ENCODE measurements at regions not wholly inside any gene's neighbourhood (a gene's known extent, or its start where the extent isn't known, plus 50 kb on each side); places are given as distances from the start of the nearest gene placed in this dataset.

GRCh38 chr10:130301021-130301892 lies 165.1 kb downstream of the GLRX3 start:
- Histone ChIP-seq H2AFZ (ENCODE audit: low read depth) (peak overlapping the region; percentile 42; the same call in 1 of the 2 replicates), H3K4me3 (IDR thresholded peaks at IDR 0.05; ENCODE audit: insufficient read depth, low read depth, low read length) (no peak overlapping the region), H4K20me1 (ENCODE audit: insufficient read depth) (no peaks in the 10 kb centered on the region), H3K9ac (no peak overlapping the region), H3K4me2 (peak overlapping the region; percentile 21; the same call in 1 of the 2 replicates), H3K27ac (peak overlapping the region; percentile 24; the same call in 1 of the 2 replicates), H3K27me3 (ENCODE audit: insufficient read depth, low read depth) (no peaks in the 10 kb centered on the region), H3K4me1 (ENCODE audit: low read depth, poor library complexity, severe bottlenecking) (no peaks in the 10 kb centered on the region), H3K36me3 (ENCODE audit: insufficient read depth) (no peaks in the 10 kb centered on the region), H3K79me2 (ENCODE audit: insufficient read depth, low read depth) (no peaks in the 10 kb centered on the region)
- no peak for TF ChIP-seq CTCF (conservative IDR thresholded peaks at IDR 0.05; ENCODE audit: low read depth, low read length)

GRCh38 chr10:130326954-130327353 lies 190.8 kb downstream of the GLRX3 start:
- Histone ChIP-seq H3K9ac (no peak overlapping the region), H3K27me3 (ENCODE audit: insufficient read depth, low read depth) (peaks cover 2% of the 10 kb centered on the region; the same call in 1 of the 2 replicates), H3K36me3 (ENCODE audit: insufficient read depth) (no peaks in the 10 kb centered on the region), H3K79me2 (ENCODE audit: insufficient read depth, low read depth) (no peaks in the 10 kb centered on the region), H3K27ac (no peak overlapping the region), H4K20me1 (ENCODE audit: insufficient read depth) (no peaks in the 10 kb centered on the region), H2AFZ (ENCODE audit: low read depth) (no peak overlapping the region), H3K4me1 (ENCODE audit: low read depth, poor library complexity, severe bottlenecking) (no peaks in the 10 kb centered on the region), H3K4me3 (IDR thresholded peaks at IDR 0.05; ENCODE audit: insufficient read depth, low read depth, low read length) (no peak overlapping the region), H3K4me2 (no peak overlapping the region)
- no peak for TF ChIP-seq CTCF (conservative IDR thresholded peaks at IDR 0.05; ENCODE audit: low read depth, low read length)

GRCh38 chr10:130329792-130330191 lies 193.6 kb downstream of the GLRX3 start:
- Histone ChIP-seq H3K36me3 (ENCODE audit: insufficient read depth) (no peaks in the 10 kb centered on the region), H3K9ac (no peak overlapping the region), H3K27ac (no peak overlapping the region), H3K4me2 (no peak overlapping the region), H3K27me3 (ENCODE audit: insufficient read depth, low read depth) (peaks cover 5% of the 10 kb centered on the region; the same call in 1 of the 2 replicates), H3K79me2 (ENCODE audit: insufficient read depth, low read depth) (no peaks in the 10 kb centered on the region), H3K4me3 (IDR thresholded peaks at IDR 0.05; ENCODE audit: insufficient read depth, low read depth, low read length) (no peak overlapping the region), H4K20me1 (ENCODE audit: insufficient read depth) (no peaks in the 10 kb centered on the region), H3K4me1 (ENCODE audit: low read depth, poor library complexity, severe bottlenecking) (no peaks in the 10 kb centered on the region), H2AFZ (ENCODE audit: low read depth) (no peak overlapping the region)
- no peak for TF ChIP-seq CTCF (conservative IDR thresholded peaks at IDR 0.05; ENCODE audit: low read depth, low read length)

- no peak for TF ChIP-seq CTCF (conservative IDR thresholded peaks at IDR 0.05; ENCODE audit: low read depth, low read length)
- H4K20me1 ChIP-seq (ENCODE audit: insufficient read depth): no peaks in the 10 kb centered on the region
- no peaks in the 10 kb centered on the region for H3K4me1 ChIP-seq (ENCODE audit: low read depth, poor library complexity, severe bottlenecking)
- peaks cover 5% of the 10 kb centered on the region; the same call in 1 of the 2 replicates for H3K27me3 ChIP-seq (ENCODE audit: insufficient read depth, low read depth)
- no peak overlapping the region for H3K27ac ChIP-seq
- no peak overlapping the region for H3K4me2 ChIP-seq
- no peak overlapping the region for H3K9ac ChIP-seq
- H3K79me2 ChIP-seq (ENCODE audit: insufficient read depth, low read depth): no peaks in the 10 kb centered on the region
- H3K4me3 ChIP-seq (IDR thresholded peaks at IDR 0.05; ENCODE audit: insufficient read depth, low read depth, low read length): no peak overlapping the region
- H3K36me3 ChIP-seq (ENCODE audit: insufficient read depth): no peaks in the 10 kb centered on the region
- H2AFZ ChIP-seq (ENCODE audit: low read depth): no peak overlapping the region
Measured at GRCh38 chr10:130333185-130333584, 197.0 kb downstream of the GLRX3 start.

Measured in KMS-11 (cell line).